Neural progenitor cell (in vitro differentiated cells): ENCODE measurements at regions not wholly inside any gene's neighbourhood (a gene's known extent, or its start where the extent isn't known, plus 50 kb on each side); places are given as distances from the start of the nearest gene placed in this dataset.
"Not testable (repeated sequence)": the region's sequence is repeated elsewhere in the genome, so short reads cannot be mapped to it uniquely, and the experiment has no call there.

Experiments used
- EZH2 ChIP-seq: fragments of 200-600 bp; sonication (generic); IDR thresholded peaks from 2 replicates; pipeline ENCODE4 v1.6.1; 2017; ENCODE audit warnings: antibody characterized with exemption, mild to moderate bottlenecking, moderate library complexity
- EZH2phosphoT487 ChIP-seq: fragments of 200-600 bp; sonication (generic); IDR thresholded peaks from 2 replicates; pipeline ENCODE4 v1.6.1; 2017; ENCODE audit warnings: antibody characterized with exemption
- TF ChIP-seq, protein P1 (sequence below): fragments of 200-600 bp; sonication (generic); IDR thresholded peaks from 2 replicates; pipeline ENCODE4 v1.5.1; 2017; ENCODE audit warnings: antibody characterized with exemption, mild to moderate bottlenecking

GRCh38 chr12:31183107-31183506 lies 109.4 kb downstream of the DDX11 start:
- TF ChIP-seq, protein P1, sequence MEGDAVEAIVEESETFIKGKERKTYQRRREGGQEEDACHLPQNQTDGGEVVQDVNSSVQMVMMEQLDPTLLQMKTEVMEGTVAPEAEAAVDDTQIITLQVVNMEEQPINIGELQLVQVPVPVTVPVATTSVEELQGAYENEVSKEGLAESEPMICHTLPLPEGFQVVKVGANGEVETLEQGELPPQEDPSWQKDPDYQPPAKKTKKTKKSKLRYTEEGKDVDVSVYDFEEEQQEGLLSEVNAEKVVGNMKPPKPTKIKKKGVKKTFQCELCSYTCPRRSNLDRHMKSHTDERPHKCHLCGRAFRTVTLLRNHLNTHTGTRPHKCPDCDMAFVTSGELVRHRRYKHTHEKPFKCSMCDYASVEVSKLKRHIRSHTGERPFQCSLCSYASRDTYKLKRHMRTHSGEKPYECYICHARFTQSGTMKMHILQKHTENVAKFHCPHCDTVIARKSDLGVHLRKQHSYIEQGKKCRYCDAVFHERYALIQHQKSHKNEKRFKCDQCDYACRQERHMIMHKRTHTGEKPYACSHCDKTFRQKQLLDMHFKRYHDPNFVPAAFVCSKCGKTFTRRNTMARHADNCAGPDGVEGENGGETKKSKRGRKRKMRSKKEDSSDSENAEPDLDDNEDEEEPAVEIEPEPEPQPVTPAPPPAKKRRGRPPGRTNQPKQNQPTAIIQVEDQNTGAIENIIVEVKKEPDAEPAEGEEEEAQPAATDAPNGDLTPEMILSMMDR: not testable (repeated sequence)
- TF ChIP-seq EZH2, EZH2phosphoT487: not testable (repeated sequence)
